AG10803 (cell line): ENCODE measurements at regions not wholly inside any gene's neighbourhood (a gene's known extent, or its start where the extent isn't known, plus 50 kb on each side); places are given as distances from the start of the nearest gene placed in this dataset.
A peak's percentile ranks its signal among the peaks of the same experiment; 100 is the strongest.

Experiments used
- DNase-seq: peaks from one replicate; pipeline ENCODE4 v3.0.0; 2010; ENCODE audit warnings: low read depth
- H3K4me3 ChIP-seq: 2 replicates; pipeline ENCODE4 v1.5.1; 2011; ENCODE audit warnings: mild to moderate bottlenecking, low read length, control low read depth
- CTCF ChIP-seq: conservative IDR thresholded peaks from 2 replicates; pipeline ENCODE4 v1.5.1; 2011; ENCODE audit warnings: mild to moderate bottlenecking, low read length, control low read depth, inconsistent platforms

- TF ChIP-seq CTCF: no peak
These were observed 304.4 kb downstream of the TLE1 start for GRCh38 chr9:81384911-81385310.

GRCh38 chr9:81382281-81382680 lies 307.1 kb downstream of the TLE1 start:
- H3K4me3 ChIP-seq: no peak overlapping the region
- TF ChIP-seq CTCF: no peak
- DNase-seq: no peak

More at GRCh38 chr9:81384911-81385310, 304.4 kb downstream of the TLE1 start:
- H3K4me3 ChIP-seq: no peak overlapping the region
- DNase-seq: no peak

- no peak for DNase-seq
- H3K4me3 ChIP-seq: no peak overlapping the region
- TF ChIP-seq CTCF: no peak
These were observed 307.7 kb downstream of the TLE1 start for GRCh38 chr9:81381694-81382093.

- no peak for TF ChIP-seq CTCF
- no peak for DNase-seq
- no peak overlapping the region for H3K4me3 ChIP-seq
These were observed 308.6 kb downstream of the TLE1 start for GRCh38 chr9:81380504-81381359.

- TF ChIP-seq CTCF: no peak
- no peak overlapping the region for H3K4me3 ChIP-seq
- peak; percentile 14 for DNase-seq
These were observed 309.7 kb downstream of the TLE1 start for GRCh38 chr9:81379655-81380054.

GRCh38 chr9:81377921-81378320 lies 311.4 kb downstream of the TLE1 start:
- TF ChIP-seq CTCF: no peak
- H3K4me3 ChIP-seq: no peak overlapping the region
- DNase-seq: no peak

- no peak for DNase-seq
- no peak for TF ChIP-seq CTCF
- no peak overlapping the region for H3K4me3 ChIP-seq
These were observed 312.0 kb downstream of the TLE1 start for GRCh38 chr9:81377320-81377719.
